Panc1 (cell line): ENCODE measurements at regions not wholly inside any gene's neighbourhood (a gene's known extent, or its start where the extent isn't known, plus 50 kb on each side); places are given as distances from the start of the nearest gene placed in this dataset.

Experiments
- ATAC-seq: fragments of 200-7000 bp; cut with Tn5 transposase; 2 replicates; pipeline ENCODE4 v1.9.1; 2020; ENCODE audit warnings: mild to moderate bottlenecking, moderate library complexity
- BruUV-seq: library from RNA; stranded (reverse); fragments of 400-500 nt; replicated peaks from 2 replicates; lab custom pipeline; 2021; lab: Mats Ljungman, UMichigan
- CTCF ChIA-PET: fragments of 300-600 bp; sonication (Branson Sonifier 250); formaldehyde crosslinking; loops from one replicate; lab custom pipeline; 2022; ENCODE audit warnings: antibody characterized with exemption; lab: Charles Lee
- POLR2A ChIA-PET: fragments of 300-600 bp; sonication (Branson Sonifier 250); formaldehyde crosslinking; loops from one replicate; lab custom pipeline; 2022; ENCODE audit warnings: antibody characterized with exemption; lab: Charles Lee
- DNase-seq: peaks from one replicate; pipeline ENCODE4 v3.0.0-alpha.2; 2010; ENCODE audit warnings: low read depth, low spot score
- H3K27ac ChIP-seq: 2 replicates; pipeline ENCODE4 v1.5.1; 2011; ENCODE audit warnings: mild to moderate bottlenecking, low read length, inconsistent platforms
- H3K27me3 ChIP-seq: fragments of 200-500 bp; sonication (Bioruptor generic); 2 replicates; pipeline ENCODE4 v1.6.0; 2014; ENCODE audit warnings: low read length, inconsistent platforms; ENCODE audit not compliant: control insufficient read depth, insufficient read depth
- H3K36me3 ChIP-seq: fragments of 200-500 bp; sonication (Bioruptor generic); 2 replicates; pipeline ENCODE4 v1.5.1; 2014; ENCODE audit warnings: inconsistent platforms, mild to moderate bottlenecking, low read length, moderate library complexity; ENCODE audit not compliant: control insufficient read depth, insufficient read depth
- H3K4me1 ChIP-seq: 2 replicates; pipeline ENCODE4 v1.5.1; 2011; ENCODE audit warnings: inconsistent platforms, mild to moderate bottlenecking, low read length, moderate library complexity; ENCODE audit not compliant: control insufficient read depth, insufficient read depth
- H3K4me3 ChIP-seq, 2 experiments: 2 replicates each; pipeline ENCODE4 v1.5.1; 2011 to 2012; ENCODE audit warnings: low read depth in 2 of 2, low read length in 2 of 2, mild to moderate bottlenecking in 2 of 2, inconsistent platforms in 1 of 2, moderate library complexity in 1 of 2
- H3K9me3 ChIP-seq: fragments of 200-500 bp; sonication (Bioruptor generic); 2 replicates; pipeline ENCODE4 v1.5.1; 2014; ENCODE audit warnings: low read depth, mild to moderate bottlenecking, inconsistent platforms, low read length, moderate library complexity; ENCODE audit not compliant: control insufficient read depth, insufficient read depth
- CTCF ChIP-seq: fragments of 450-650 bp; IDR thresholded peaks from 2 replicates; pipeline ENCODE4 v1.5.1; 2017; ENCODE audit warnings: mild to moderate bottlenecking
- POLR2AphosphoS5 ChIP-seq: IDR thresholded peaks from 2 replicates; pipeline ENCODE4 v1.6.1; 2012; ENCODE audit warnings: mild to moderate bottlenecking, low read depth, low read length, moderate library complexity
- SIN3A ChIP-seq: IDR thresholded peaks from 2 replicates; pipeline ENCODE4 v1.6.1; 2012; ENCODE audit warnings: low read depth, mild to moderate bottlenecking, low read length, moderate library complexity, borderline replicate concordance; ENCODE audit not compliant: insufficient read depth
- TCF7L2 ChIP-seq: IDR thresholded peaks from 2 replicates; pipeline ENCODE4 v1.6.1; 2011; ENCODE audit warnings: mild to moderate bottlenecking, low read depth, low read length, inconsistent platforms
- in situ Hi-C: cut with HindIII; loops from 2 replicates; pipeline ENCODE4 v1.10.0; 2016; ENCODE audit warnings: low sequenced_read_pairs, low pct_unique_long_range_greater_than_20kb
- intact Hi-C: fragments of 100-400 bp; cut with micrococcal nuclease; formaldehyde crosslinking; loops from one replicate; pipeline ENCODE4 v1.10.0; 2022; ENCODE audit not compliant: unreplicated experiment
- TF ChIP-seq, protein P1 (sequence below), 2 experiments: IDR thresholded peaks; 2 replicates each; pipeline ENCODE4 v1.6.1; 2011 to 2012; ENCODE audit warnings: low read depth in 2 of 2, control low read depth in 1 of 2, low read length in 1 of 2, mild to moderate bottlenecking in 1 of 2, moderate library complexity in 1 of 2; ENCODE audit not compliant: insufficient read depth in 1 of 2

GRCh38 chr3:99579246-99579645 lies 59.1 kb upstream of the COL8A1 start:
- Histone ChIP-seq H3K36me3 (no peaks in the 10 kb centered on the region), H3K4me1 (no peaks in the 10 kb centered on the region), H3K4me3 (no peak overlapping the region), H3K27me3 (no peaks in the 10 kb centered on the region), H3K27ac (no peak overlapping the region), H3K9me3 (no peaks in the 10 kb centered on the region)
- DNase-seq (no peak), ATAC-seq (no peak)
- TF ChIP-seq, protein P1, sequence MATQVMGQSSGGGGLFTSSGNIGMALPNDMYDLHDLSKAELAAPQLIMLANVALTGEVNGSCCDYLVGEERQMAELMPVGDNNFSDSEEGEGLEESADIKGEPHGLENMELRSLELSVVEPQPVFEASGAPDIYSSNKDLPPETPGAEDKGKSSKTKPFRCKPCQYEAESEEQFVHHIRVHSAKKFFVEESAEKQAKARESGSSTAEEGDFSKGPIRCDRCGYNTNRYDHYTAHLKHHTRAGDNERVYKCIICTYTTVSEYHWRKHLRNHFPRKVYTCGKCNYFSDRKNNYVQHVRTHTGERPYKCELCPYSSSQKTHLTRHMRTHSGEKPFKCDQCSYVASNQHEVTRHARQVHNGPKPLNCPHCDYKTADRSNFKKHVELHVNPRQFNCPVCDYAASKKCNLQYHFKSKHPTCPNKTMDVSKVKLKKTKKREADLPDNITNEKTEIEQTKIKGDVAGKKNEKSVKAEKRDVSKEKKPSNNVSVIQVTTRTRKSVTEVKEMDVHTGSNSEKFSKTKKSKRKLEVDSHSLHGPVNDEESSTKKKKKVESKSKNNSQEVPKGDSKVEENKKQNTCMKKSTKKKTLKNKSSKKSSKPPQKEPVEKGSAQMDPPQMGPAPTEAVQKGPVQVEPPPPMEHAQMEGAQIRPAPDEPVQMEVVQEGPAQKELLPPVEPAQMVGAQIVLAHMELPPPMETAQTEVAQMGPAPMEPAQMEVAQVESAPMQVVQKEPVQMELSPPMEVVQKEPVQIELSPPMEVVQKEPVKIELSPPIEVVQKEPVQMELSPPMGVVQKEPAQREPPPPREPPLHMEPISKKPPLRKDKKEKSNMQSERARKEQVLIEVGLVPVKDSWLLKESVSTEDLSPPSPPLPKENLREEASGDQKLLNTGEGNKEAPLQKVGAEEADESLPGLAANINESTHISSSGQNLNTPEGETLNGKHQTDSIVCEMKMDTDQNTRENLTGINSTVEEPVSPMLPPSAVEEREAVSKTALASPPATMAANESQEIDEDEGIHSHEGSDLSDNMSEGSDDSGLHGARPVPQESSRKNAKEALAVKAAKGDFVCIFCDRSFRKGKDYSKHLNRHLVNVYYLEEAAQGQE (IDR thresholded peaks at IDR 0.05; ENCODE audit: insufficient read depth in 1 of 2, low read depth in 2 of 2, low read length in 1 of 2) = no peak
- no peak for TF ChIP-seq TCF7L2
- no peak for TF ChIP-seq SIN3A
- TF ChIP-seq CTCF = no peak
- no peak for TF ChIP-seq POLR2AphosphoS5
- intact Hi-C loops = no loop called here
- POLR2A ChIA-PET = no interaction called here
- CTCF ChIA-PET = no interaction called here
- in situ Hi-C loops = no loop called here
- BruUV-seq = no TSS peak

DNA sequence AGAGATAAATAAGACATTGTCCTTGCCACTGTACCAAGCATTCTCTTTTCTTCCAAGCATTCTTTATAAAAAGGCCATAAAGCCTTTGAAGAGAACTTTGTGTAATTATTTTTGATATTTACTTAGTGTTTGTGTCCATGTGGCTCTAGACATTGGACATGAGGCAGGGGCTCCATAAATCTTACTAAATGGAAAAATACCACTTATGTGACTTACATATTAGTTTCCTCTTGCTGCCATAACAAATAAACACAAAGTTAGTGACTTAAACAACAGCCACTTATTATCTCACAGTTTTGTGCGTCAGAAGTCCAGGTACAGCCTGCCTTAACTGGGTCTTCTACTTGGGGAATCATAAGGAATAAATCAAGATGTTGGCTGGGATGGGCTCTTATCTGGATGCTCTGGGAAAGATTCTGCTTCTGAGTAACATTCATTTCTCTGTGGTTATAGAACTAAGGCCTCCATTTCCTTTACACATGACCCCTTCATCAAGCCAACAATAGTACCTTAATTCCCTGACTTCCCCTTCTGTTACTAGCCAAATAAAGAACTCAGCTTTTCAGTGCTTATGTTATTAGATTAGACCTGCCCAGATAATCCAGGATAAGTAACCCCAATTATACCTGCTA lies 59.9 kb upstream of the COL8A1 start:
- BruUV-seq = no TSS peak
- in situ Hi-C loops = no loop called here
- no peaks in the 10 kb centered on the region for H3K27me3 ChIP-seq
- DNase-seq (no peak), ATAC-seq (no peak)
- H3K27ac ChIP-seq = no peak overlapping the region
- intact Hi-C loops = no loop called here
- no peaks in the 10 kb centered on the region for H3K9me3 ChIP-seq
- no peak overlapping the region for H3K4me3 ChIP-seq
- POLR2A ChIA-PET = no interaction called here
- TF ChIP-seq TCF7L2 (no peak), SIN3A (no peak)
- CTCF ChIA-PET = no interaction called here
- H3K36me3 ChIP-seq = no peaks in the 10 kb centered on the region
- H3K4me1 ChIP-seq = no peaks in the 10 kb centered on the region

DNA sequence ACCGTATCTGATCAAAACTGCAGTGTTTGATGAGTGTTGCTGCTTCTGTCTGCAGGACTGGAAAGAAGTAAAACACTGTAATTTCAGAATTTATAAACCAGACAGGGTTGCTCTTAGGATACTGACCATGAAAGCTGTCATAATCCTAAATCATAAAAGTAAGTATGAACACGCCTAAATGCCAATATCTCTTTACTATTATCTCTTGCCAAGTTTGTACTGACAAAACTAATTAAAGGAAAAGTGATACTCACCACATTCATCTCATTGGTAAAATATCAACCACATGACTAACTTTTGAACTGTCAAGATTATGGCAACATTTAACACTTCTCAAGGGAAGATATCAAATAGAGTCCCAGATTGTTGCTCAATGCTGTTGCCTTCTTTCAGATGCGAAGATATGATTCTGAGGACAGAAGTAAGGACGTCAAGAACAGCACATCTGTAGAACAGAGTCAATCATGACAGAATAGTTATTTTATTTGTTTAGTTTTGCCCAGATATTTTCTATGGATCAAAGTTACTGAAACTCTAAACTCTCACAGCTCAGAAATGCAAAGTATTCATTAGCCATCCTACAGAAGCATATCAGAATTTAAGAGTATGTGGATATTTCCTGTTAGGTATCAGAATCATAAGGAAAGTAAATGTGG lies 61.4 kb upstream of the COL8A1 start:
- in situ Hi-C loops = no loop called here

More for the DNA sequence above, 61.4 kb upstream of the COL8A1 start:
- DNase-seq = no peak
- no TSS peak for BruUV-seq
- POLR2A ChIA-PET = no interaction called here
- no peak for ATAC-seq
- intact Hi-C loops = no loop called here
- H3K4me3 ChIP-seq = no peak overlapping the region
- H3K27me3 ChIP-seq = no peaks in the 10 kb centered on the region
- no peaks in the 10 kb centered on the region for H3K36me3 ChIP-seq
- no peaks in the 10 kb centered on the region for H3K9me3 ChIP-seq
- no peak overlapping the region for H3K27ac ChIP-seq
- H3K4me1 ChIP-seq = no peaks in the 10 kb centered on the region
- CTCF ChIA-PET = no interaction called here
- TF ChIP-seq SIN3A (no peak), CTCF (no peak), TCF7L2 (no peak), POLR2AphosphoS5 (no peak)
- TF ChIP-seq, protein P1 (IDR thresholded peaks at IDR 0.05; ENCODE audit: insufficient read depth in 1 of 2, low read depth in 2 of 2, low read length in 1 of 2) = no peak
